ENCODE measurements at regions not wholly inside any gene's neighbourhood (a gene's known extent, or its start where the extent isn't known, plus 50 kb on each side); places are given as distances from the start of the nearest gene placed in this dataset.

- WGBS (ENCODE audit: extremely low coverage, insufficient coverage, insufficient read length), result no CpG with 5 or more reads among the region's 25 CpGs
- H3K79me2 ChIP-seq (ENCODE audit: control insufficient read depth, insufficient read depth, low read length, poor library complexity), result no peaks in the 10 kb centered on the region
- no peak overlapping the region for H2BK5ac ChIP-seq (ENCODE audit: low read depth, low read length, poor library complexity)
- no peak overlapping the region for H3K9ac ChIP-seq (ENCODE audit: low read length)
- no peaks in the 10 kb centered on the region for H3K36me3 ChIP-seq (ENCODE audit: control insufficient read depth in 1 of 2, insufficient read depth in 2 of 2, low read length in 2 of 2)
- H3K18ac ChIP-seq (ENCODE audit: low read length), result no peak overlapping the region
- no peak overlapping the region for H3K4me3 ChIP-seq (ENCODE audit: low read depth, low read length)
- H2BK12ac ChIP-seq (ENCODE audit: low read length), result no peak overlapping the region
- no peaks in the 10 kb centered on the region for H3K9me3 ChIP-seq (ENCODE audit: insufficient read depth, low read depth, low read length)
- H2BK120ac ChIP-seq (ENCODE audit: insufficient read depth, low read length, poor library complexity), result peak overlapping the region; percentile 18
- H4K8ac ChIP-seq (ENCODE audit: low read depth, low read length), result no peak overlapping the region
- no peak overlapping the region for H2AFZ ChIP-seq (ENCODE audit: insufficient read depth, low read length, poor library complexity)
- H3K4me2 ChIP-seq (ENCODE audit: low read length), result no peak overlapping the region
- no peak overlapping the region for H2AK5ac ChIP-seq (ENCODE audit: low read length)
- H3K23ac ChIP-seq (ENCODE audit: low read length), result no peak overlapping the region
- no peak overlapping the region for H3K4ac ChIP-seq (ENCODE audit: low read depth, low read length)
- no peak overlapping the region for H4K12ac ChIP-seq (ENCODE audit: low read depth, low read length)
- H4K91ac ChIP-seq (ENCODE audit: low read depth, low read length), result no peak overlapping the region
- no peaks in the 10 kb centered on the region for H3K27me3 ChIP-seq (ENCODE audit: insufficient read depth, low read length)
- H3K27ac ChIP-seq (ENCODE audit: low read depth, low read length), result no peak overlapping the region
- H3K14ac ChIP-seq (ENCODE audit: low read length), result no peak overlapping the region
- DNase-seq, result peak; percentile 86 to 97
- no peaks in the 10 kb centered on the region for H3K4me1 ChIP-seq (ENCODE audit: control insufficient read depth in 1 of 2, insufficient read depth in 2 of 2, low read length in 2 of 2)
- no peaks in the 10 kb centered on the region for H3K79me1 ChIP-seq (ENCODE audit: low read length)
These were observed 51.5 kb upstream of the LRRC32 start for GRCh38 chr11:76721755-76722677.

GRCh38 chr11:76723142-76723541, 52.6 kb upstream of the LRRC32 start:
- Histone ChIP-seq H3K4ac (ENCODE audit: low read depth, low read length) (no peak overlapping the region), H2BK120ac (ENCODE audit: insufficient read depth, low read length, poor library complexity) (no peak overlapping the region), H4K12ac (ENCODE audit: low read depth, low read length) (no peak overlapping the region), H3K79me1 (ENCODE audit: low read length) (no peaks in the 10 kb centered on the region), H2AFZ (ENCODE audit: insufficient read depth, low read length, poor library complexity) (no peak overlapping the region), H4K8ac (ENCODE audit: low read depth, low read length) (no peak overlapping the region), H3K27me3 (ENCODE audit: insufficient read depth, low read length) (no peaks in the 10 kb centered on the region), H3K79me2 (ENCODE audit: control insufficient read depth, insufficient read depth, low read length, poor library complexity) (no peaks in the 10 kb centered on the region), H3K36me3 (ENCODE audit: control insufficient read depth in 1 of 2, insufficient read depth in 2 of 2, low read length in 2 of 2) (no peaks in the 10 kb centered on the region), H3K9ac (ENCODE audit: low read length) (no peak overlapping the region), H4K91ac (ENCODE audit: low read depth, low read length) (no peak overlapping the region), H3K9me3 (ENCODE audit: insufficient read depth, low read depth, low read length) (no peaks in the 10 kb centered on the region), H3K23ac (ENCODE audit: low read length) (no peak overlapping the region), H3K27ac (ENCODE audit: low read depth, low read length) (no peak overlapping the region), H3K4me3 (ENCODE audit: low read depth, low read length) (no peak overlapping the region), H3K18ac (ENCODE audit: low read length) (no peak overlapping the region), H3K4me2 (ENCODE audit: low read length) (no peak overlapping the region), H2BK12ac (ENCODE audit: low read length) (no peak overlapping the region), H3K4me1 (ENCODE audit: control insufficient read depth in 1 of 2, insufficient read depth in 2 of 2, low read length in 2 of 2) (no peaks in the 10 kb centered on the region), H2BK5ac (ENCODE audit: low read depth, low read length, poor library complexity) (no peak overlapping the region), H2AK5ac (ENCODE audit: low read length) (no peak overlapping the region), H3K14ac (ENCODE audit: low read length) (no peak overlapping the region)
- no CpG with 5 or more reads among the region's 2 CpGs for WGBS (ENCODE audit: extremely low coverage, insufficient coverage, insufficient read length)
- DNase-seq, result no peak

- no peak overlapping the region for H2BK12ac ChIP-seq (ENCODE audit: low read length)
- H4K12ac ChIP-seq (ENCODE audit: low read depth, low read length), result no peak overlapping the region
- H2BK120ac ChIP-seq (ENCODE audit: insufficient read depth, low read length, poor library complexity), result no peak overlapping the region
- H3K27me3 ChIP-seq (ENCODE audit: insufficient read depth, low read length), result no peaks in the 10 kb centered on the region
- no peaks in the 10 kb centered on the region for H3K36me3 ChIP-seq (ENCODE audit: control insufficient read depth in 1 of 2, insufficient read depth in 2 of 2, low read length in 2 of 2)
- H3K4me1 ChIP-seq (ENCODE audit: control insufficient read depth in 1 of 2, insufficient read depth in 2 of 2, low read length in 2 of 2), result no peaks in the 10 kb centered on the region
- no peaks in the 10 kb centered on the region for H3K79me2 ChIP-seq (ENCODE audit: control insufficient read depth, insufficient read depth, low read length, poor library complexity)
- no peak overlapping the region for H3K14ac ChIP-seq (ENCODE audit: low read length)
- H3K79me1 ChIP-seq (ENCODE audit: low read length), result no peaks in the 10 kb centered on the region
- no peak overlapping the region for H3K23ac ChIP-seq (ENCODE audit: low read length)
- H4K8ac ChIP-seq (ENCODE audit: low read depth, low read length), result no peak overlapping the region
- no peak overlapping the region for H3K4me3 ChIP-seq (ENCODE audit: low read depth, low read length)
- no CpG with 5 or more reads among the region's 1 CpG for WGBS (ENCODE audit: extremely low coverage, insufficient coverage, insufficient read length)
- no peak overlapping the region for H3K18ac ChIP-seq (ENCODE audit: low read length)
- H3K9ac ChIP-seq (ENCODE audit: low read length), result no peak overlapping the region
- H3K9me3 ChIP-seq (ENCODE audit: insufficient read depth, low read depth, low read length), result no peaks in the 10 kb centered on the region
- no peak overlapping the region for H4K91ac ChIP-seq (ENCODE audit: low read depth, low read length)
- no peak overlapping the region for H2BK5ac ChIP-seq (ENCODE audit: low read depth, low read length, poor library complexity)
- H2AK5ac ChIP-seq (ENCODE audit: low read length), result no peak overlapping the region
- DNase-seq, result no peak
- no peak overlapping the region for H3K27ac ChIP-seq (ENCODE audit: low read depth, low read length)
- no peak overlapping the region for H3K4ac ChIP-seq (ENCODE audit: low read depth, low read length)
- no peak overlapping the region for H3K4me2 ChIP-seq (ENCODE audit: low read length)
- no peak overlapping the region for H2AFZ ChIP-seq (ENCODE audit: insufficient read depth, low read length, poor library complexity)
These were observed 53.0 kb upstream of the LRRC32 start for GRCh38 chr11:76723548-76723947.

GRCh38 chr11:76724171-76724768, 53.7 kb upstream of the LRRC32 start:
- H4K12ac ChIP-seq (ENCODE audit: low read depth, low read length), result no peak overlapping the region
- no peak overlapping the region for H3K9ac ChIP-seq (ENCODE audit: low read length)
- H3K14ac ChIP-seq (ENCODE audit: low read length), result no peak overlapping the region
- no peaks in the 10 kb centered on the region for H3K9me3 ChIP-seq (ENCODE audit: insufficient read depth, low read depth, low read length)
- H3K23ac ChIP-seq (ENCODE audit: low read length), result no peak overlapping the region
- DNase-seq, result no peak
- H2BK5ac ChIP-seq (ENCODE audit: low read depth, low read length, poor library complexity), result no peak overlapping the region
- H3K18ac ChIP-seq (ENCODE audit: low read length), result no peak overlapping the region
- H3K4me1 ChIP-seq (ENCODE audit: control insufficient read depth in 1 of 2, insufficient read depth in 2 of 2, low read length in 2 of 2), result no peaks in the 10 kb centered on the region
- WGBS (ENCODE audit: extremely low coverage, insufficient coverage, insufficient read length), result no CpG with 5 or more reads among the region's 3 CpGs
- H3K79me1 ChIP-seq (ENCODE audit: low read length), result no peaks in the 10 kb centered on the region
- no peaks in the 10 kb centered on the region for H3K79me2 ChIP-seq (ENCODE audit: control insufficient read depth, insufficient read depth, low read length, poor library complexity)
- no peak overlapping the region for H3K4ac ChIP-seq (ENCODE audit: low read depth, low read length)
- H3K27ac ChIP-seq (ENCODE audit: low read depth, low read length), result no peak overlapping the region
- H3K36me3 ChIP-seq (ENCODE audit: control insufficient read depth in 1 of 2, insufficient read depth in 2 of 2, low read length in 2 of 2), result no peaks in the 10 kb centered on the region
- no peak overlapping the region for H4K91ac ChIP-seq (ENCODE audit: low read depth, low read length)
- no peak overlapping the region for H3K4me3 ChIP-seq (ENCODE audit: low read depth, low read length)
- H2BK120ac ChIP-seq (ENCODE audit: insufficient read depth, low read length, poor library complexity), result no peak overlapping the region
- no peak overlapping the region for H2BK12ac ChIP-seq (ENCODE audit: low read length)
- no peaks in the 10 kb centered on the region for H3K27me3 ChIP-seq (ENCODE audit: insufficient read depth, low read length)
- no peak overlapping the region for H2AFZ ChIP-seq (ENCODE audit: insufficient read depth, low read length, poor library complexity)
- H4K8ac ChIP-seq (ENCODE audit: low read depth, low read length), result no peak overlapping the region
- no peak overlapping the region for H3K4me2 ChIP-seq (ENCODE audit: low read length)
- no peak overlapping the region for H2AK5ac ChIP-seq (ENCODE audit: low read length)

All from trophoblast cell (in vitro differentiated cells and primary cell).